Vagina (tissue), 2 donors: ENCODE measurements at regions not wholly inside any gene's neighbourhood (a gene's known extent, or its start where the extent isn't known, plus 50 kb on each side); places are given as distances from the start of the nearest gene placed in this dataset.

ENCODE experiments used
- POLR2A ChIP-seq, 2 donors: fragments of 450-650 bp; IDR thresholded peaks; one replicate each; pipeline ENCODE4 v1.6.1; 2017; ENCODE audit warnings: antibody characterized with exemption in 2 of 2, mild to moderate bottlenecking in 2 of 2, moderate library complexity in 2 of 2
- POLR2AphosphoS5 ChIP-seq, 2 donors: sonication (generic); formaldehyde crosslinking; IDR thresholded peaks; one replicate each; pipeline ENCODE4 v1.9.0; 2017; ENCODE audit warnings: antibody characterized with exemption in 2 of 2, mild to moderate bottlenecking in 2 of 2, low read depth in 1 of 2; ENCODE audit not compliant: insufficient read depth in 1 of 2
- TF ChIP-seq, protein P1 (sequence below), 3 experiments: fragments of 450-650 bp in 2 of 3; fragments of 200-600 bp in 1 of 3; sonication (generic) in 1 of 3; IDR thresholded peaks; one replicate each; pipeline ENCODE4 v1.5.1; 2017 to 2019; ENCODE audit warnings: antibody characterized with exemption in 3 of 3, mild to moderate bottlenecking in 2 of 3, moderate library complexity in 2 of 3

DNA sequence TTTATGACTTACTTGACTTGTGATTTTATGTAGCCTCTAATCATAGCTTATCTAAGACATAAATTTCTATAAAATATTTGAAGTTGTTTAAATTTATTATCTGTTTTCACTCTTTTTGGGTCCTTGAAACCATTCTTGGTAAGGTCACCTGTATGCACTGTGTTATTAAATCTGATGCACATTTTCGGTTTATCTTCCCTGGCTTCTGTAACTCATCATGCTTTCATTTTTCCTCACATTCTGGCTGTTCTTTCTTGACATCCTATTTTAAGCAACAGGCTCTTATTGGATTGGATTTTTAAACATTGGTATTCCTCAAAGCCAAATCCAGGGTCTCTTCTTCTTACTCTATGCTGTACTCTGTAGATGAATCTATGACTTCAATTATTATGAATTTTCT lies 341.6 kb downstream of the TGFB2 start:
- TF ChIP-seq, protein P1, sequence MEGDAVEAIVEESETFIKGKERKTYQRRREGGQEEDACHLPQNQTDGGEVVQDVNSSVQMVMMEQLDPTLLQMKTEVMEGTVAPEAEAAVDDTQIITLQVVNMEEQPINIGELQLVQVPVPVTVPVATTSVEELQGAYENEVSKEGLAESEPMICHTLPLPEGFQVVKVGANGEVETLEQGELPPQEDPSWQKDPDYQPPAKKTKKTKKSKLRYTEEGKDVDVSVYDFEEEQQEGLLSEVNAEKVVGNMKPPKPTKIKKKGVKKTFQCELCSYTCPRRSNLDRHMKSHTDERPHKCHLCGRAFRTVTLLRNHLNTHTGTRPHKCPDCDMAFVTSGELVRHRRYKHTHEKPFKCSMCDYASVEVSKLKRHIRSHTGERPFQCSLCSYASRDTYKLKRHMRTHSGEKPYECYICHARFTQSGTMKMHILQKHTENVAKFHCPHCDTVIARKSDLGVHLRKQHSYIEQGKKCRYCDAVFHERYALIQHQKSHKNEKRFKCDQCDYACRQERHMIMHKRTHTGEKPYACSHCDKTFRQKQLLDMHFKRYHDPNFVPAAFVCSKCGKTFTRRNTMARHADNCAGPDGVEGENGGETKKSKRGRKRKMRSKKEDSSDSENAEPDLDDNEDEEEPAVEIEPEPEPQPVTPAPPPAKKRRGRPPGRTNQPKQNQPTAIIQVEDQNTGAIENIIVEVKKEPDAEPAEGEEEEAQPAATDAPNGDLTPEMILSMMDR (IDR thresholded peaks at IDR 0.05) = no peak
- TF ChIP-seq POLR2AphosphoS5 (IDR thresholded peaks at IDR 0.05; ENCODE audit: insufficient read depth in 1 of 2, low read depth in 1 of 2) = no peak
- TF ChIP-seq POLR2A (IDR thresholded peaks at IDR 0.05) = no peak
